PFSK-1 (cell line): ENCODE measurements at regions not wholly inside any gene's neighbourhood (a gene's known extent, or its start where the extent isn't known, plus 50 kb on each side); places are given as distances from the start of the nearest gene placed in this dataset.

ENCODE experiments used
- FOXP2 ChIP-seq: optimal IDR thresholded peaks from 2 replicates; pipeline ENCODE3; 2011; ENCODE audit warnings: borderline replicate concordance, control low read depth, inconsistent platforms; ENCODE audit not compliant: insufficient read depth; ENCODE audit errors: extremely low read length, extremely low read depth
- POLR2AphosphoS5 ChIP-seq: IDR thresholded peaks from 2 replicates; pipeline ENCODE4 v1.6.1; 2012; ENCODE audit warnings: low read depth, mild to moderate bottlenecking, control low read depth, low read length, moderate library complexity
- SIN3A ChIP-seq: IDR thresholded peaks from 2 replicates; pipeline ENCODE4 v1.6.1; 2012; ENCODE audit warnings: mild to moderate bottlenecking, low read length, moderate library complexity, borderline replicate concordance; ENCODE audit not compliant: insufficient read depth
- TAF1 ChIP-seq: IDR thresholded peaks from 2 replicates; pipeline ENCODE4 v1.6.1; 2012; ENCODE audit warnings: low read length, control low read depth, borderline replicate concordance; ENCODE audit not compliant: insufficient read depth
- TF ChIP-seq, protein P1 (sequence below), 2 experiments: IDR thresholded peaks; 2 replicates each; pipeline versions ENCODE4 v1.6.1 to v1.8.0; 2011 to 2012; ENCODE audit warnings: low read depth in 2 of 2, low read length in 2 of 2, control low read depth in 1 of 2, inconsistent platforms in 1 of 2, mild to moderate bottlenecking in 1 of 2, moderate library complexity in 1 of 2; ENCODE audit not compliant: insufficient read depth in 1 of 2

- TF ChIP-seq TAF1, result no peak
- TF ChIP-seq POLR2AphosphoS5, result no peak
- no peak for TF ChIP-seq SIN3A
- TF ChIP-seq, protein P1, sequence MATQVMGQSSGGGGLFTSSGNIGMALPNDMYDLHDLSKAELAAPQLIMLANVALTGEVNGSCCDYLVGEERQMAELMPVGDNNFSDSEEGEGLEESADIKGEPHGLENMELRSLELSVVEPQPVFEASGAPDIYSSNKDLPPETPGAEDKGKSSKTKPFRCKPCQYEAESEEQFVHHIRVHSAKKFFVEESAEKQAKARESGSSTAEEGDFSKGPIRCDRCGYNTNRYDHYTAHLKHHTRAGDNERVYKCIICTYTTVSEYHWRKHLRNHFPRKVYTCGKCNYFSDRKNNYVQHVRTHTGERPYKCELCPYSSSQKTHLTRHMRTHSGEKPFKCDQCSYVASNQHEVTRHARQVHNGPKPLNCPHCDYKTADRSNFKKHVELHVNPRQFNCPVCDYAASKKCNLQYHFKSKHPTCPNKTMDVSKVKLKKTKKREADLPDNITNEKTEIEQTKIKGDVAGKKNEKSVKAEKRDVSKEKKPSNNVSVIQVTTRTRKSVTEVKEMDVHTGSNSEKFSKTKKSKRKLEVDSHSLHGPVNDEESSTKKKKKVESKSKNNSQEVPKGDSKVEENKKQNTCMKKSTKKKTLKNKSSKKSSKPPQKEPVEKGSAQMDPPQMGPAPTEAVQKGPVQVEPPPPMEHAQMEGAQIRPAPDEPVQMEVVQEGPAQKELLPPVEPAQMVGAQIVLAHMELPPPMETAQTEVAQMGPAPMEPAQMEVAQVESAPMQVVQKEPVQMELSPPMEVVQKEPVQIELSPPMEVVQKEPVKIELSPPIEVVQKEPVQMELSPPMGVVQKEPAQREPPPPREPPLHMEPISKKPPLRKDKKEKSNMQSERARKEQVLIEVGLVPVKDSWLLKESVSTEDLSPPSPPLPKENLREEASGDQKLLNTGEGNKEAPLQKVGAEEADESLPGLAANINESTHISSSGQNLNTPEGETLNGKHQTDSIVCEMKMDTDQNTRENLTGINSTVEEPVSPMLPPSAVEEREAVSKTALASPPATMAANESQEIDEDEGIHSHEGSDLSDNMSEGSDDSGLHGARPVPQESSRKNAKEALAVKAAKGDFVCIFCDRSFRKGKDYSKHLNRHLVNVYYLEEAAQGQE (IDR thresholded peaks at IDR 0.05; ENCODE audit: insufficient read depth in 1 of 2, low read depth in 2 of 2, low read length in 2 of 2), result no peak
- no peak for TF ChIP-seq FOXP2
These were observed 217.4 kb downstream of the CENPC start for GRCh38 chr4:67328018-67328278.

GRCh38 chr4:67327245-67328017 is 217.9 kb downstream of the CENPC start:
- TF ChIP-seq, protein P1 (IDR thresholded peaks at IDR 0.05; ENCODE audit: insufficient read depth in 1 of 2, low read depth in 2 of 2, low read length in 2 of 2), result no peak
- no peak for TF ChIP-seq FOXP2
- TF ChIP-seq POLR2AphosphoS5, result no peak
- no peak for TF ChIP-seq SIN3A
- TF ChIP-seq TAF1, result no peak

DNA sequence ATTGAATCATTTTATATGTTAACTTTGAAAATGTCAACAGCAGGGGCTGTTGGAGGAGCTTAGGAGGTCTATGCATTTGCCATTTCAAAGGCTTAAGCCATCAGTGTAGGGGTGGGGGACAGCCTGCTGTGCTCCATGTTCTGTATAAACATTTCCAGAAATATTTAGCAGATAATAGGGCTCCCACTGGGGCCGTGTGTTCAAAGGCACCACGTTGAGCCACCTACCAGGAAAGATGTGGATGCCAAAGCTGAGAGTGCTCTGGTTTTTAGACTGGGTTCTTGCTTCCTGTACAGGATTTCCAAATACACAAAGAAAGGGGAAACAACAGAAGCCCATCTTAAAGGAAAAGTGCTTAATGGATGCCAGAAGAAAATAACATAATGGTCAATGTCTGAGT is 219.5 kb downstream of the CENPC start:
- TF ChIP-seq TAF1 (no peak), FOXP2 (no peak)
- TF ChIP-seq, protein P1 (IDR thresholded peaks at IDR 0.05; ENCODE audit: insufficient read depth in 1 of 2, low read depth in 2 of 2, low read length in 2 of 2), result no peak

- TF ChIP-seq FOXP2, result no peak
- TF ChIP-seq, protein P1 (IDR thresholded peaks at IDR 0.05; ENCODE audit: insufficient read depth in 1 of 2, low read depth in 2 of 2, low read length in 2 of 2), result no peak
- no peak for TF ChIP-seq TAF1
- TF ChIP-seq POLR2AphosphoS5, result no peak
- TF ChIP-seq SIN3A, result no peak
These were observed 224.7 kb downstream of the CENPC start for GRCh38 chr4:67320645-67321044.

DNA sequence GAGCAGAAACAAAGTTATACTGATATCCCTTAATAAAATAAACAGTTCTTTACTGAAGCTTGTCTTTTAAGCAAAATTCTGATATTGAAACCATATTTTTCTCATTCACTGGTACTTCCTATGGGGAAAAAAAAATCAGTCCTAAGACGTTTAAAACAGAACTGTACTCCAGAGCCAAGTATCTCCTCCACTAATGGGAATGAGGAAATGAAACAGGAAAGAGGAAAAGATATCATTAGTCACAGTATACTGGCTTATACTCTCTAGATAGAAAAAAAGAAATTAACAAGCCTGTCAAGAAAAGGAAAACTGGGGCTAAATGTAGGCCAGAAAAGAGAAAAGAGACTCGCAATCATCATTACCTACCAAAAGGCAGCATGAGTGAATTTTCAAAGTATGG is 252.7 kb downstream of the CENPC start:
- TF ChIP-seq, protein P1 (IDR thresholded peaks at IDR 0.05; ENCODE audit: insufficient read depth in 1 of 2, low read depth in 2 of 2, low read length in 2 of 2), result no peak
